K562 (cell line): ENCODE measurements at regions not wholly inside any gene's neighbourhood (a gene's known extent, or its start where the extent isn't known, plus 50 kb on each side); places are given as distances from the start of the nearest gene placed in this dataset.

ENCODE experiments used
- ATAC-seq: fragments of 200-7000 bp; cut with Tn5 transposase; 3 replicates; pipeline ENCODE4 v1.9.1; 2020; ENCODE audit warnings: moderate library complexity
- BruUV-seq: library from RNA; stranded (reverse); fragments of 400-500 nt; replicated peaks from 2 replicates; lab custom pipeline; 2021; lab: Mats Ljungman, UMichigan
- CTCF ChIA-PET: fragments of 300-600 bp; formaldehyde crosslinking; extraction: SDS; loops from one replicate; lab custom pipeline; 2021; ENCODE audit warnings: low intra/inter-chr PET ratio; lab: Yijun Ruan, JAX
- POLR2A ChIA-PET: fragments of 300-600, 350-650 bp; sonication (Branson Sonifier 250); formaldehyde crosslinking; extraction: SDS; loops from one replicate; lab custom pipeline; 2021; ENCODE audit warnings: antibody characterized with exemption, inconsistent platforms; lab: Yijun Ruan, JAX
- DNase-seq, 4 experiments: peaks; one replicate each; pipeline versions ENCODE4 v3.0.0 to v3.0.0-alpha.2; 2011 to 2018; ENCODE audit warnings: low spot score in 3 of 4, mixed read lengths in 3 of 4; ENCODE audit errors: extremely low read depth in 1 of 4
- FAIRE-seq: peaks from 2 replicates; lab custom pipeline; 2011; peaks lifted over from hg19 to GRCh38; lab: Jason Lieb, UNC
- H2AFZ ChIP-seq: 2 replicates; pipeline ENCODE4 v1.6.0; 2011; ENCODE audit warnings: low read depth, low read length, control low read depth, inconsistent platforms
- H3K27ac ChIP-seq: fragments of 200-600 bp; 3 replicates; pipeline ENCODE4 v1.8.0; 2011; ENCODE audit warnings: low read depth, mild to moderate bottlenecking, control low read depth, inconsistent platforms, low read length, moderate library complexity, mixed read lengths; ENCODE audit errors: extremely low read depth
- H3K27me3 ChIP-seq, 2 experiments: fragments of 300-600 bp in 1 of 2; 2 replicates in 1 of 2; 3 replicates in 1 of 2; pipeline versions ENCODE4 v1.6.0 to v1.8.0; 2011; ENCODE audit warnings: inconsistent platforms in 2 of 2, low read length in 2 of 2, mild to moderate bottlenecking in 1 of 2, mixed read lengths in 1 of 2, moderate library complexity in 1 of 2; ENCODE audit not compliant: control insufficient read depth in 2 of 2, insufficient read depth in 2 of 2
- H3K36me3 ChIP-seq: fragments of 300-600 bp; 3 replicates; pipeline ENCODE4 v1.8.0; 2011; ENCODE audit warnings: mild to moderate bottlenecking, low read length, inconsistent platforms; ENCODE audit not compliant: control insufficient read depth, insufficient read depth
- H3K4me1 ChIP-seq, 2 experiments: fragments of 200-600 bp in 1 of 2; replicated peaks in 1 of 2; 2 replicates in 1 of 2; 3 replicates in 1 of 2; pipeline versions ENCODE4 v1.5.1 to v1.8.0; 2011; ENCODE audit warnings: inconsistent platforms in 2 of 2, low read length in 2 of 2, mild to moderate bottlenecking in 1 of 2, mixed read lengths in 1 of 2, moderate library complexity in 1 of 2; ENCODE audit not compliant: control insufficient read depth in 2 of 2, insufficient read depth in 2 of 2
- H3K4me2 ChIP-seq: 2 replicates; pipeline ENCODE4 v1.6.1; 2011; ENCODE audit warnings: low read length, control low read depth, inconsistent platforms, mixed read lengths; ENCODE audit not compliant: insufficient read depth
- H3K4me3 ChIP-seq: fragments of 200-600 bp; sonication (generic), shearing (Covaris generic); 2 replicates; pipeline ENCODE4 v1.5.1; 2016; ENCODE audit warnings: control low read depth, inconsistent platforms
- H3K79me2 ChIP-seq: fragments of 200-600 bp; 3 replicates; pipeline ENCODE4 v1.8.0; 2011; ENCODE audit warnings: low read length, inconsistent platforms; ENCODE audit not compliant: control insufficient read depth, insufficient read depth
- H3K9ac ChIP-seq, 2 experiments: 2 replicates each; pipeline versions ENCODE4 v1.6.0 to v1.6.1; 2011; ENCODE audit warnings: low read depth in 2 of 2, low read length in 2 of 2, control low read depth in 1 of 2, inconsistent platforms in 1 of 2, mild to moderate bottlenecking in 1 of 2, mixed read lengths in 1 of 2; ENCODE audit not compliant: insufficient read depth in 1 of 2
- H3K9me1 ChIP-seq: one replicate; pipeline ENCODE4 v1.6.0; 2011; ENCODE audit warnings: inconsistent platforms, mild to moderate bottlenecking, low read length, moderate library complexity; ENCODE audit not compliant: control insufficient read depth, insufficient read depth
- H3K9me3 ChIP-seq: replicated peaks from 2 replicates; pipeline ENCODE4 v1.5.1; 2011; ENCODE audit warnings: low read depth, low read length, inconsistent platforms; ENCODE audit not compliant: control insufficient read depth, insufficient read depth
- H4K20me1 ChIP-seq: replicated peaks from 2 replicates; pipeline ENCODE4 v1.6.1; 2011; ENCODE audit warnings: low read length, inconsistent platforms, mixed read lengths; ENCODE audit not compliant: control insufficient read depth, insufficient read depth
- MAFG ChIP-seq: fragments of 450-650 bp; conservative IDR thresholded peaks from 2 replicates; pipeline ENCODE4 v1.6.1; 2016; ENCODE audit warnings: missing genetic modification characterization, missing compliant biosample characterization
- MITF ChIP-seq: IDR thresholded peaks from 2 replicates; pipeline ENCODE4 v1.6.1; 2014; ENCODE audit warnings: antibody characterized with exemption
- RUNX1 ChIP-seq: sonication (generic); IDR thresholded peaks from 2 replicates; pipeline ENCODE4 v1.6.1; 2016; ENCODE audit warnings: antibody characterized with exemption, low read depth
- SIN3A ChIP-seq, 2 experiments: fragments of 150-350 bp in 1 of 2; IDR thresholded peaks; 2 replicates each; pipeline ENCODE4 v1.6.1; 2011 to 2016; ENCODE audit warnings: borderline replicate concordance in 2 of 2, low read depth in 2 of 2, low read length in 2 of 2, mild to moderate bottlenecking in 2 of 2, moderate library complexity in 2 of 2; ENCODE audit not compliant: control insufficient read depth in 1 of 2
- TAL1 ChIP-seq: fragments of 450-650 bp; IDR thresholded peaks from 2 replicates; pipeline ENCODE4 v1.6.1; 2016; ENCODE audit warnings: mild to moderate bottlenecking
- ZBTB33 ChIP-seq: sonication (generic); formaldehyde crosslinking; IDR thresholded peaks from 2 replicates; pipeline ENCODE4 v1.8.1; 2023; ENCODE audit warnings: mild to moderate bottlenecking, missing genetic modification reagents
- ZBTB40 ChIP-seq, 2 experiments: fragments of 450-650 bp in 1 of 2; sonication (generic) in 1 of 2; formaldehyde crosslinking in 1 of 2; IDR thresholded peaks; 2 replicates each; pipeline versions ENCODE4 v1.7.1 to v1.9.0; 2016 to 2022; ENCODE audit warnings: inconsistent platforms in 1 of 2, mild to moderate bottlenecking in 1 of 2, missing genetic modification reagents in 1 of 2
- ZNF24 ChIP-seq: fragments of 450-650 bp; IDR thresholded peaks from 2 replicates; pipeline ENCODE4 v1.6.1; 2016
- ZNF449 ChIP-seq: fragments of 250-450 bp; sonication (Bioruptor Pico); IDR thresholded peaks from 2 replicates; pipeline ENCODE4 v1.8.0; 2022; ENCODE audit warnings: moderate library complexity, mild to moderate bottlenecking, inconsistent platforms
- WGBS: fragments of 100-300 bp; shearing (Covaris generic); methylation state at CpG from one replicate; pipeline ENCODE4 v1.1.6; 2016; ENCODE audit warnings: low coverage, mixed read lengths; ENCODE audit not compliant: insufficient coverage; ENCODE audit errors: missing lambda C conversion rate; 5-methylcytosine and 5-hydroxymethylcytosine counted together
- in situ Hi-C: fragments of 300-500 bp; cut with MboI; formaldehyde crosslinking; loops from 4 replicates; pipeline ENCODE4 v1.15.0; 2018; ENCODE audit warnings: inconsistent platforms, mixed read lengths
- intact Hi-C: fragments of 100-400 bp; cut with micrococcal nuclease; formaldehyde crosslinking; loops from 2 replicates; pipeline ENCODE4 v1.14.2; 2022

- ChIA-PET CTCF (no interaction called here), POLR2A (no interaction called here)
- no peak overlapping the region for H3K27ac ChIP-seq
- H3K9me1 ChIP-seq, result no peaks in the 10 kb centered on the region
- H3K79me2 ChIP-seq, result no peaks in the 10 kb centered on the region
- WGBS, result 0% methylated on average over 1 of the region's 1 CpG
- H3K4me1 ChIP-seq, result no peaks in the 10 kb centered on the region
- FAIRE-seq (no peak), ATAC-seq (no peak), DNase-seq (no peak)
- no peak overlapping the region for H3K9ac ChIP-seq
- H3K36me3 ChIP-seq, result no peaks in the 10 kb centered on the region
- H3K4me2 ChIP-seq, result no peak overlapping the region
- H3K27me3 ChIP-seq, result no peaks in the 10 kb centered on the region
- H4K20me1 ChIP-seq, result no peaks in the 10 kb centered on the region
- in situ Hi-C loops (no loop called here), intact Hi-C loops (no loop called here)
- no peak overlapping the region for H3K4me3 ChIP-seq
- H2AFZ ChIP-seq, result no peak overlapping the region
- BruUV-seq, result no TSS peak
- no peaks in the 10 kb centered on the region for H3K9me3 ChIP-seq
- TF ChIP-seq ZBTB40 (IDR thresholded peaks at IDR 0.05) (no peak), ZBTB40 (CRISPR knock-in tag; IDR thresholded peaks at IDR 0.05) (no peak), MAFG (no peak), ZNF449 (CRISPR knock-in tag) (no peak), SIN3A (IDR thresholded peaks at IDR 0.05; ENCODE audit: borderline replicate concordance in 2 of 2, control insufficient read depth in 1 of 2, low read depth in 2 of 2, low read length in 2 of 2) (no peak), ZBTB33 (CRISPR knock-in tag) (no peak), ZNF24 (no peak), RUNX1 (no peak), MITF (no peak), TAL1 (no peak)
Observed at GRCh38 chr13:103497404-103497803, 431.2 kb upstream of the SLC10A2 start.
